Skin of body (tissue), 1 donor: ENCODE measurements at regions not wholly inside any gene's neighbourhood (a gene's known extent, or its start where the extent isn't known, plus 50 kb on each side); places are given as distances from the start of the nearest gene placed in this dataset.

Experiments
- DNase-seq: peaks from one replicate; lab custom pipeline; 2025; lab: John Stamatoyannopoulos, UW

DNA sequence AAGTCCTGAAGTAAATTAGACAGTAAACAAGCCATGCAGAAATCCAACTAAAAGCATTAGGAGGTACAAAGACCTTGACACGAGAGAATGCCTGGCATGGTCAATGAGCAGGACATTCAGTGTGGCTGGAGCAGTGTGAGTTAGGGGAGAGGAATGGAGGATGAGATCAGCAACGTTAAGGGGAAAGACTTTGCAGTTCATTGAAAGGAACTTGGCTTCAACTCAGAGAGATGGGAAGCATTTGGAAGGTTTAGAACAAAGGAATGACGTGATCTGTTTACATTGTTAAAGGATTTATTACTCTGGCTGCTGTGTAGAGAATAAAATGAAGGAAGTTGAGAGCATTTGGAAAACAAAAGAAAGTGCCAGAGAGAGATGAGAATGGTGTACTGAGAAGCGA lies 621.3 kb downstream of the XIRP2 start:
- peak; percentile 79 for DNase-seq

DNA sequence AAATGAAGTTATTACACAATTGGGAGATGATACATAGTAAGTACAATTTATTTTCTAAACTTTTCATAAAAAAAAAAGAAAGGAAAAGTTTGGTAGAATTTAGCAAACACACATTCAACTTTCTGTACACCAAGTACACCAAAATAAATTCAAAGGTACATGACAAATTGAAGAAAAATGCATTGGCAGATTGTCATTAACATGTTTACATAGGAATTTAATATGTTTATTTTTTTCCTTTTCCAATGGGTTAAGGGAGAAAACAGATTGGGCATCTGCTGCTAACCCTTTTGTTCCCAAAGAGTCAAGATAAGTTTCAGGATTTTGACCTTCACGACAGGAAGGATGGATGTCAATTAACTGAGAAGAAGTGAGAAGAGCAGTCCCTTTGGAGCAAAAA lies 620.4 kb downstream of the XIRP2 start:
- DNase-seq: no peak

DNA sequence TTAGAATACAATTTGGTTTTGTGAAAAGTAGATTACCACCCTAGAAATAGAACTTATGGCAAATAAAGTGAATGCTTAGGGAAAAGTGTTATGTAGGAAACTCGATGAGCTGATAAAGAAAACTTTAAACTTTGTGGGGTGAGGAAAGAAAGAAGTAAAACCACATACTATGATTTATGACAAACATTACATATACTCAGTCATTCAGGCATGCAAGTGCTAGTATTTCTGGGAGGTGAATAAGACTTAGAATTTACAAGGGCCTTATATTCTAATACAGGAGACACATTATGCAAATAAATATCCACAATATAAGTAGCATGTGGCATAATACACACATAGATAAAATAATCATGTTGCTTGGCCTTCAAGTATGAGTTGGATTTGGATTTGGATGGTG lies 618.1 kb downstream of the XIRP2 start:
- DNase-seq: no peak

DNA sequence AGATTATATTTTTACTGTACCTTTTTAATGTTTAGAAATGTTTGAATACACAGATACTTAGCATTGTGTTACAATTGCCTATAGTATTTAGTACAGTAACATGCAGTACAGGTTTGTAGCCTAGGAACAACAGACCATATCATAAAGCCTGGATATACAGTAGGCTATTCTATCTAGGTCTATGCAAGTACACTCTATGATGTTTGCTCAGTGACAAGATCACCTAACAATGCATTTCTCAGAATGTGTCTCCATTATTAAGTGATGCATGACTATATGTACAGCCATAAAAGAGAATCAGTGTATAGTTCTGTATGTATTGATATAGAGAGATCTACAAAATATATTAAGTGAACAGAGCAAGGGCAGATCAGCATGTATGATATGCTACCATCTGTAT lies 616.4 kb downstream of the XIRP2 start:
- no peak for DNase-seq

DNA sequence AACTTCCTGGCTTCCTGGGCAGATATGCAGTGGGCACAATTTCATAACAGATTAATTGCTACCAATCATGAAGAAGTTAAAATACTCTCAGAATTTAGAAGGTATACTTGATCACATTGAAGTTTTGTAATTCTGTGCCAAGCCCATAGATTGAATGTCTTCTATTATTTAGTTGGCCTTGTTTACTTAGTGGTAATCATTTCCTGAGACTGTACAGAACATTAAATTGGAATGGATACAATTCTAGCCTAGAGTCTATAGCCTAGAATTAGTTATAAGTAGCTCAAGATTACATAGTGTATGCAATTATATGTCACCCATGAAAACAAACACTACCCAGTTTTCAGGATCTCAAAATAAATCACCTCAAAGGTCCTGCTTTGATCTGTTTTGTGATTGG lies 615.8 kb downstream of the XIRP2 start:
- DNase-seq: no peak

DNA sequence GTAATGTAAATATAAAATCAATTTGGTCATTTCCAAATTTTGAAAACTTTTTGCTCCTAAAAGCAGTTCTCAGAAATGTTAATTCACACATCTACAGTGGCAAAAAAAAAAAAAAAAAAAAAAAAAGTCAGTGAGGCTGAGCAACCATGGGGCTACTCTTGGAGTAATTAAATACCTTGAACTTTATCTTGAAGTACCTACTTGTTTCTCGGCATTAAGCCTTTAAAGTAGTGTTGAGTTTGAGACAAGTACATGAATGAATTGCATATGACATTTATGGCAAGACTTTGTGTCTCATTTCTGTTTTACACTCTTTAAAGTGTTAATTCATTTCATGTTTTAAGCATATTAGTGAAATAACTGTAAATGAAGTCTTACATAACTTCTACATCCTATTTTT lies 613.3 kb downstream of the XIRP2 start:
- no peak for DNase-seq

DNA sequence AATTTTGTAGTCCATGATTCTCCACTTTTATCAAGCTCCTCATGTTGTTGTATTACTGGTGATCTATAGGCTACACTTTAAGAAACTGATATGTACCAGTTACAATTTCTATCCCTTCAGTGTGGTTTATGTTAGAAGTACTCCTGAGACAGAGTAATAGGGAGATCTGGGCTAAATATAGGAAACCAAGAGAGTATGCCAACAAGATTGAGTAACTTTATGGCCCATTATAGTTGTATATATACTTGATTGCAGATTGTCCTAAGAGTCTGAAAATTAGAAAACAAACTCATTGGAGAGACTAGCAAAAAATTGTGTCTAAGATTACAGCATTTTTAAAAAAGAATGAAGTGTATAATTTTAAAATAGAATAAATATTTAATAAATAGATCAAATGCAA lies 605.6 kb downstream of the XIRP2 start:
- no peak for DNase-seq

DNA sequence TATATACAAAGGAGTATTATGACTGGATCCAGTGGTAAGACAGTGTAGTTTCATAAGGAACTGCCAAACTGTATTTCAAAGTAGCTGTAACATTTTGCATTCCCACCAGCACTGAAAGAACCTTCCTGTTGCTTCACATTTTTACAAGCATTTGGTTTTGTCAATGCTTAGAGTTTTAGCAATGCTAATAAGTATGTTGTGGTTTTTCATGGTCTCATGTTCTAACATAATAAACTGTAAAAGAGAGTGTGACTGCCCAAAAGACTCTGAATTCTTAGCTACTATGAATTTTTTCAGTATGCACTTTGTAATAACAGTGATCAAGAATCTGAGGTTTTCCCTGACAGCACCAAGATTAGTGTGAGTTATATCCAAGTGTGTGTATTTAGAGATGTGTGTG lies 604.2 kb downstream of the XIRP2 start:
- DNase-seq: no peak

DNA sequence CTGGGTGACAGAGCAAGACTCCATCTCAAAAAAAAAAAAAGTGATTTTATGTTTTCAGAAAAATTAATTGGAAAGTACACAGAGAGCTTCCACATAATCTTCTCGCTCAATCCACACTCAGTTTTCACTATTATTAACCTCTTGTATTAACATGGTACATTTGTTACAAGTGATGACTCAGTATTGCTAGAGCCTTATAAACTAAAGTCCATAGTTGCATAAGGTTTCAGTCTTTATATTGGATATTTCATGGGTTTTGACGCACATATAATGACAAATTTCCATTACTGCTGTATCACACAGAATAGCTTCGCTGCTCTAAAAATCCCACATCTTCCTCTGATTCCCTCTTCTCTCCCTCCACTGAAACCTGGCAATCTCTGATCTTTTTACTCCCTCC lies 603.5 kb downstream of the XIRP2 start:
- no peak for DNase-seq

DNA sequence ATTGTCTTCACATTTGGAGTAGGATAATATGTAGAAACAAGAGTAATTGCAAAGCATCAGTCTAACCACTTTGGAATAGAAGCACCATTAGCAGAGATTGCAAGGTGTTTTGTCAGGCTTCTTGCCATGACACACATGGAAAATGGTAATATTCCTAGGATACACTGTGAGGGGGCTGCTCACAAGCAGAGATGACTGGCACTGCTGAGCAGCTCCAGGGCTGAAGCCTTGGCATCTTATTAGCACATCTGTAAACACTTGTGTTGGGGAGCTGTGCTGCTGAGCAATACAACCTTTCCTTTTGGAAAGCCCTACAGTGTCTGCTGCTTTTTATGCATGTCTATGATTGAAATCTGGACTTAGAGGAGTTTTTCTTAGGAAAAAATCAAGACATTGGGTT lies 602.2 kb downstream of the XIRP2 start:
- no peak for DNase-seq

DNA sequence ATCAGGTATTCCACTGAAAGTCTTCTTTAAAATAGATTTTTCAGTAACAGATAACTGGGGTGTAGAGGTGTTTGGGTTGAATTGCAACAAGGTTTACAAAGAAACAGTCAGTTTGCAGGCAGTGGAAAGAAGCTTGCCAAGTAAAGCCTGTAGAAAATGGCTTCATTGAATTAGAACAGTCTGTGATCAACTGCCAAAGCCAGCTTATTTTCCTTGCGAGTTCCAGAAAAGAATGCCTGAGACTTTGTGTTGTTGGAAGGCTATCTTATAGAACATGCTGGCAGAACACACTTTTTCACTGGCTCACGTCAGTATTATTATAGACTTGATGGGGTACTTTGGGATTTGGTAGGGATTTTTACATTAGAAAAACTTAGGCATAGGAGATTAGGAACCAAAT lies 601.0 kb downstream of the XIRP2 start:
- no peak for DNase-seq

DNA sequence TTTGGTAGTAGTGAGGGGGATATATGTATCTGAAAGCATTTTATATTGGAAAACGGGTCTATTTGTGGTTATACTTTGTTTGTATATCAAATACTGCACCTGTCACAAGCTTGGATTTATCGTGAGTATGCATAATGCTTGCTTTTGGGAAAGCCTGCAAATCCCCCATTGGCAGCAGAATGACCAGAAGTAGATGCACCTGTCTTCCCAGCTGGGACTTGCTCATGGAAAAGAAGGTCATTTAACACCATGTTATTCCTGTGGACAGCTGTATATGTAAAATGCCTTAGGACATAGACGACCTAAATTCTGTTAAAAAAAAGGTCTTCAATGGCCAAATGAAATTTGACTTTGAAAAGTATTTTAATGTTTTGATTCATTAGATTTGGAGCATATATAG lies 599.4 kb downstream of the XIRP2 start:
- DNase-seq: no peak

DNA sequence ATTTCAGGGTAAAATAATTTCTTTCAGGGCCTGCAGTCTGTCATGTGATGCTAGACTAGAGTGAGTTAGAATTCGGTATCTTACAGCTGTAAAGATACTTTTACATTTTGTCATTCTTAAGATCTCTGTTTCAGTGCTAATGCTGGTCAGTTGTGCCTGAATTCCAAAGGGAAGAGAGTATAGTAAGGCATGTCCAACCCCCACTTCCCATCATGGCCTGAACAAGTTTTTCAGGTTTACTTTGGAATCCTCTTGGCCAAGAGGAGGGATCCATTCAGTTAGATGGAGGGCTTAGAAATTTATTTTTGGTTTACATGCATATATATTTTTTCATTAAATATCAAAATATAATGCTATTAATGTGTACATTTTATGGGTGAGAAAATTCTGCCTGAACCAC lies 596.6 kb downstream of the XIRP2 start:
- DNase-seq: no peak

DNA sequence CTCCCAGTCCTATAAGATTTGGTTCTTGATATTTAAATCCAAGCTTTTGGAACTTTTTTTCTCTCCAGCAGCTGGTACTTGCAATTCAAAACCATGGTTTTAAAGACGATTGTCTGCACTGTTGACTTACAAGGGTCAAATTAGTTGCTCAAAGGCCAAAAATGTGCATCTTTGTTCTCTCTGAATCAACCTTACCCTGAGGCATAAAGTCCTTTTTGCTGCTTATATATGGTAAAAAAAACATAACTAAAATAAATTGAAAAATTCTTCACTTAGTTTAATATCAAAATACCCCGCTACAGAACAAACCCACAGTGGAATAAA lies 592.7 kb downstream of the XIRP2 start:
- no peak for DNase-seq

DNA sequence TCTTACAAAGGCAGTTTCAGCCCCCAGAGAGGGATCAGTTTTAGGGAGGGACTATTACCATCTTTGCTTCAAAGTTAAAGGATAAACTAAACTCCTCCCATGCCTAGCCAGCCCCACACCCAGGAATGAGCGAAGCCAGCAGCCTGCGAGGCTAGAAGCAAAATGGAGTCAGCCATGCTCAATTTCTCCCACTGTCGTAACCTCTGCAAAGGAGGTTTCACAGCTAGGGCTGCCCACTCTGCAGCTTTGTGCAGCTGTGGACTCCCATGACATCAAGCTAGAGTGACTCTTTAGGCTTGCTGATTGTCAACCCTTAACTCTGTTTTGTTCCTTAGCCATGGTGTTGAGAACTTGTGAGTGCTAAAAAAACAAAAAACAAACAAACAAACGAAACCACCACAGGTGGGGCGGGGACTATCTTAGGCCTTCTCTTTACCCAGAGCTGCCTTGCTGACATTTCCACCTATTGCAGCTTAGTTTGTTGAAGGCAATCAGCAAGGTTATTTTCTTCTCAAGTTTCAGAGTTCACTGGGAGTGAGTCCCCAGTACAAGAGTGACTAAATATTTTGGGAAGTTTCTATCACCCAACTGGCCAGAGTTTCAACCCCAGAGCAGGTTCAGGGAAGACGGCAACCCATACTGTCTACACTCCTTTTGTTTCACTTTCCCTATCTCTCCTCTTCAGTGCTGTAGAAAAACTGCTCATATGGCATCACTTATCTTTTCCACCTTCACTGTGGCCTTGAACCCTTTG lies 592.1 kb downstream of the XIRP2 start:
- DNase-seq: no peak

DNA sequence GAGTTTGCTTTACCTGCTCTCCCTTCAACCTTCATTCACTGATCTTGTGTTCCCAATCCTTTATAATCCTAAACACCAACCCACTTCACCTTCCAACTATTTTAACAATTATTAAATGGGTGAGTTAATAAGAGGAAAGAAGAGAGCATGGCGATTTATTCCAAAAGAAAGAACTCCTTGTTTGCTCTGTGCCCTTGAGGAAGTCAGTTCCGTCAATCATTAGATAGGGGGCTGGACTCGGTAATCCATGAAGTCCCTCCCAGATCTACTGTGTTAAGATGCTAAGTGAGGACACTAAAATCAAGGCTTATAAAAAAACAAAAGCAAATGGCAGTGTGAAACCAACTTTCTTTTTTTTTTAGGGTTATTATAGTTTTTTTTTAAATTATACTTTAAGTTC lies 589.9 kb downstream of the XIRP2 start:
- DNase-seq: peak; percentile 1

DNA sequence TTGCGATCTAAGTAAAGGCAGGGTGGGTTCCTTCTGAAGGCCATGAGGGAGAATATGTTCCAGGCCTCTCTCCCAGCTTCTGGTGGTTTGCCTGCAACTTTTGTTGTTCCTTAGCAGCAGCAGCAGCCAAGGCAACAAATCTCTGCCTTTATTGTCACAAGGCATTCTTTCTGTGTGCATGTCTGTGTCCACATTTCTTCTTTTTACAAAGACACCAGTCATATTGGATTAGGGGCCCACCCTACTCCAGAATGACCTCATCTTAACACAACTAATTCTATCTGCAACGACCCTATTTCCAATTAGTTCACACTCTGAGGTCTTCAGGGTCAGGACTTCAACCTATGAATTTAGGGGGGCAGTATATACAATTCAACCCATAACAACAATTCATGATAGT lies 587.5 kb downstream of the XIRP2 start:
- DNase-seq: no peak

DNA sequence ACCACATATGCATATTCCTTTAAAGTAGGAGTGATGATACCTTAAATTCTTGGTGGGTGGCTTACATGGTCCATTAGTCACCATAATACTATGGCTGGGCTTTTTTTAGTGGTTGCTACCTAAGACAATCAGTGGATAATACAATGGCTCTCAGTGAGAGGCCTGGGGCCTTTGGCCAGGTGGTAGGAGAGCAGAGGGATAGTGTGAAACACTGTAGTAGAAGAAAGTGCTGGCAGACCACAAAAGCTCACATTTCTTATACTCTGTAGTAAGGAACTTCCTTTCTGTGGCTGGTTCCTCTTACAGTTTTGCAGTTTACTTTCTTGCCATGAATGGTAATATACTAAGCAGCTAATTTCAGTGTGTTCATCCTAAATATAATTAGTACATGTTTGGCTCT lies 583.5 kb downstream of the XIRP2 start:
- DNase-seq: no peak

DNA sequence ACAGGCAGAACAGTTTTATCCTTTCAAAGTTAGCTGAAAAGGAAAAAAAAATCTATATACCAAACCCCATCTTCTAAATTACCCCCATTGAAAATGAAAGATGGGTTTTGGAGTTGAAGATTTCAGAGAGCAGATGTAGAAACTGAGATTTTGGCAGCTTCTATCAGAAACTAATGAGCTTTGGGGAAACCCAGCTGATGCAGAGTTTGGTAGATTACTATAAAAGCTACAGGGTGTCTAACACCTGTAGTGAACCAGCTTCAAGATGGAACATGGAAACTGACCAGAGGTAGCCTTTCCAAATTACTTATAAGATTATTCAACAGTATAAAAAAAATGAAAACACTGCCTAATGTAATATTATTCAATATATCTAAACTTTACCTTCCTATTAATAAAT lies 583.1 kb downstream of the XIRP2 start:
- DNase-seq: no peak

DNA sequence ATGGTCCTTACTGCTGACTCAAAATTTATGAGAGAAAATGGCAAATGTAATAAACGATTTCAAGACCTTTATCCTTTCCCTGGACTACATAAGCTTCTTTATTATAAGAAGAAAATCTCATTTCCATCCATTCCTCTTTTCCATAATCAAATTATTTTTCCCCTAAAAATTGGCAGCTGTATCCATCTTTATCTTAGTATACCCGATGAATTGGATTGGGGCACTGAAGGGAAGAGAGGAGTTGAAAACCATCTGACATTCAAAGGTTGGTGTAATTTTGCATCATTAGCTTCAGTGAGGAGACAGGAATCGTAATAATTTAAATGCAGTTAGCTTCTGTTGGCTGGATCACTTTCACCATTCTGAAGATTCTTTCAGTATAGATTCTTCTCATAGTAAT lies 574.1 kb downstream of the XIRP2 start:
- DNase-seq: no peak

DNA sequence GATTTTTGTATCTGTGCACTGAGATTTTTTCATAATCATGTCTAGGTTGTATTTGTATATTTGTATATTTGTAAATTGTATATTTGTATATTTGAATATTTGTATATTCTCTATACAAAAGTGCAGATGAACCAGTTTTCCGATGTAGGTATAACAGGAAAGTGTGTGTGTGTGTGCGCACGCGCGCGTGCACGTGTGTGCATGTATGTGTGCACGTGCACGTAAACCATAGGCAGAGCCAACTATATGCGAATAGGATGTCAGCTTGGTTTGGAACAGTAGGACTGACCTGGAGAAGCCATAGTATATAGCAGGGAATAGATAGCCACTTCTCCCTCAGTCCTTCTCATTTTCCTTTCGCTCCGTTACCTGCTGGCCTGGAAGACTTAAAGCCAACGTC lies 565.8 kb downstream of the XIRP2 start:
- DNase-seq: no peak

DNA sequence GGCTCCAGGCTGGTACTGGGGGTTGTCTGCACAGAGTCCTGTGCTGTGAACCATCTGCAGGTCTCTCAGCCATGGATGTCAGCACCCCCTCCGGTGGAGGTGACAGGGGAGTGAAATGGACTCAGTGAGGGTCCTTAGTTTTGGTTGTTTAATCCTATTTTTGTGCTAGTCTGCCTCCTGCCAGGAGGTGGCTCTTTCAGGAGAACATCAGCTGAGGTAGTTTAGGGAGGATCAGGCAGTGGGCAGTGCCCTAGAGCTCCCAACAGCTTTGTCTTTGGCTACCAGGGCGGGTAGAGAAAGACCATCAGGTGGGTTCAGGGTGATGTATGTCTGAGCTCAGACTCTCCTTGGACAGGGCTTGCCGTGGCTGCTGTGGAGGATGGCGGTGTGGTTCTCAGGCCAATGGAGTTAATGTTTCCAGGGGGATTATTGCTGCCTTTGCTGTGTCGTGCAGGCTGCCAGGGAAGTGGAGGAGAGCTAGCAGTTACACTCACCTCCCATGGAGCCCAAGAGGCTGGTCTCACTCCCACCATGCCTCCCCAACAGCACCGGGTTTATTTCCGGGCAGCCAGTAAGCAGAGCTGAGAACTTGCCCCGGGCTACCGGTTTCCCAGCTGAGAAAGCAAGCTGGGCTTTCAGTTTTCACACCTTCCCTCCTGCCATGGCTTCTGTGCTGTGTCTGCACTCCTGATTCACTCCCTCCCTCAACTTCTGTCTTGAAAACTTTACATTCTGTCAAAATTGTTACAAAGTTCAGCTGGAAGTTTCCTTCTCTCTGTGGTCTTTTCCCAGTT lies 563.4 kb downstream of the XIRP2 start:
- no peak for DNase-seq

DNA sequence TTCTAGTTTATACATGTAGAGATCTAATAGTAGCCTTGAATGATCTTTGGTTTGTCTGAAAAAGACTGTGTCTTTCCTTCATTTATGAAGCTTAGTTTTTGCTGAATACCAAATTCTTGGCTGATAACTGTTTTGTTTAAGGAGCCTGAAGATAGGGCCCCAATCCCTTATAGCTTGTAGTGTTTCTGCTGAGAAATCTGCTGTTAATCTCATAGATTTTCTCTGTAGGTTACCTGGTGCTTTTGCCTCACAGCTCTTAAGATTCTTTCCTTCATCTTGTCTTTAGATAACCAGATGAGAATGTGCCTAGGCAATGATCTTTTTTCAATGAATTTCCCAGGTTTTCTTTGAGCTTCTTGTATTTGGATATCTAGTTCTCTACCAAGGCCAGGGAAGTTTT lies 562.1 kb downstream of the XIRP2 start:
- DNase-seq: no peak
